Testis (tissue), 2 donors: ENCODE measurements at regions not wholly inside any gene's neighbourhood (a gene's known extent, or its start where the extent isn't known, plus 50 kb on each side); places are given as distances from the start of the nearest gene placed in this dataset.

Experiments
- DNase-seq: peaks from one replicate; pipeline ENCODE4 v3.0.0-alpha.2; 2019
- H3K27ac ChIP-seq, 2 donors: fragments of 200-600 bp; sonication (generic); one replicate each; pipeline ENCODE4 v1.5.1; 2019
- H3K27me3 ChIP-seq: fragments of 200-600 bp; sonication (generic); one replicate; pipeline ENCODE4 v1.5.1; 2019
- H3K36me3 ChIP-seq: fragments of 200-600 bp; sonication (generic); one replicate; pipeline ENCODE4 v1.5.1; 2017; ENCODE audit warnings: low read depth; ENCODE audit errors: missing control alignments
- H3K4me1 ChIP-seq: fragments of 200-600 bp; sonication (generic); one replicate; pipeline ENCODE4 v1.5.1; 2019
- H3K4me3 ChIP-seq, 2 donors: fragments of 200-600 bp; sonication (generic); one replicate each; pipeline ENCODE4 v1.5.1; 2017 to 2019
- H3K9me3 ChIP-seq: fragments of 200-600 bp; sonication (generic); one replicate; pipeline ENCODE4 v1.5.1; 2017
- POLR2A ChIP-seq: fragments of 450-650 bp; IDR thresholded peaks from one replicate; pipeline ENCODE4 v1.6.1; 2017; ENCODE audit warnings: antibody characterized with exemption, mild to moderate bottlenecking, moderate library complexity
- WGBS, 2 donors: methylation state at CpG; one replicate each; pipeline ENCODE4 v1.1.5; 2018; 5-methylcytosine and 5-hydroxymethylcytosine counted together
- intact Hi-C: fragments of 100-400 bp; cut with DNase I; formaldehyde crosslinking; loops from one replicate; pipeline ENCODE4 v1.15.1; 2023; ENCODE audit warnings: low total_unique reads
- TF ChIP-seq, protein P1 (sequence below), 3 experiments: fragments of 450-650 bp in 2 of 3; fragments of 200-600 bp in 1 of 3; sonication (generic) in 1 of 3; IDR thresholded peaks; one replicate each; pipeline ENCODE4 v1.5.1; 2016 to 2019; ENCODE audit warnings: antibody characterized with exemption in 3 of 3, mild to moderate bottlenecking in 2 of 3, moderate library complexity in 1 of 3

DNA sequence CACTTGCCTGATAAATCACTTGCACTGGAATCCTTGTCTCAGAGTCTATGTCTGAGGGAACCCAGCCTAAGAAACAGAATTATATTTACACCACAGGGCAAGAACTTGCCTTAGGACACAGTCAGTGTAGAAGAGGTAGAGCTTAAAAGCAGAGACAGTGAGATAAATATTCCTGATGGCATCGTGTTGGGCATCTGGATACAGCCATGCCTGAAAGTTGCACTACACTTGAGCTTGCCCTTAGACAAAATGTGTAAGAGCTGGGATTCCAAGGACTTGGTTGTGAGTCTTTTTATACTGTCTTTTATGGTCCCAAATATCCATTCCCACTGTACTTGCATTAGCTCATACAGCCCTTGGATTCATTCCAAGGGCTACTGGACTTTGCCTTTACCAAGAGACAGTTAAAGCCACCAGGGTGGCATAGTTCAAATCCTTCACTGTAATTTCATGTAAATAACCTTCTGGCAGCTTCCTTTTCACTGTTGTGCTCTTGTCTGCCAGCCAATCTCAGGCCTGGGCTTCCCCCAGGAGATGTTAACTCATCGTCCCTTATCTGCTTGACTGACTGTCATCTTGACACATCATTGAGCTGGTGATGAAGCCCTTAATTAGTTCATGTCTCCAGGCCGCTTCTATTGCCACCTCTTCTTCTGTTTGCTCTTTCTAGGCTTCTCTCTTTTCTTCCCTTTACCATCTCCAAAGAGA is 577.9 kb upstream of the TBX3 start:
- no peaks in the 10 kb centered on the region for H3K36me3 ChIP-seq
- H3K4me3 ChIP-seq, result no peak overlapping the region
- H3K4me1 ChIP-seq, result no peaks in the 10 kb centered on the region
- intact Hi-C loops, result no loop called here
- DNase-seq, result no peak
- H3K9me3 ChIP-seq, result no peaks in the 10 kb centered on the region
- TF ChIP-seq, protein P1, sequence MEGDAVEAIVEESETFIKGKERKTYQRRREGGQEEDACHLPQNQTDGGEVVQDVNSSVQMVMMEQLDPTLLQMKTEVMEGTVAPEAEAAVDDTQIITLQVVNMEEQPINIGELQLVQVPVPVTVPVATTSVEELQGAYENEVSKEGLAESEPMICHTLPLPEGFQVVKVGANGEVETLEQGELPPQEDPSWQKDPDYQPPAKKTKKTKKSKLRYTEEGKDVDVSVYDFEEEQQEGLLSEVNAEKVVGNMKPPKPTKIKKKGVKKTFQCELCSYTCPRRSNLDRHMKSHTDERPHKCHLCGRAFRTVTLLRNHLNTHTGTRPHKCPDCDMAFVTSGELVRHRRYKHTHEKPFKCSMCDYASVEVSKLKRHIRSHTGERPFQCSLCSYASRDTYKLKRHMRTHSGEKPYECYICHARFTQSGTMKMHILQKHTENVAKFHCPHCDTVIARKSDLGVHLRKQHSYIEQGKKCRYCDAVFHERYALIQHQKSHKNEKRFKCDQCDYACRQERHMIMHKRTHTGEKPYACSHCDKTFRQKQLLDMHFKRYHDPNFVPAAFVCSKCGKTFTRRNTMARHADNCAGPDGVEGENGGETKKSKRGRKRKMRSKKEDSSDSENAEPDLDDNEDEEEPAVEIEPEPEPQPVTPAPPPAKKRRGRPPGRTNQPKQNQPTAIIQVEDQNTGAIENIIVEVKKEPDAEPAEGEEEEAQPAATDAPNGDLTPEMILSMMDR (IDR thresholded peaks at IDR 0.05), result no peak
- no peak for TF ChIP-seq POLR2A
- H3K27me3 ChIP-seq, result no peaks in the 10 kb centered on the region
- H3K27ac ChIP-seq, result no peak overlapping the region
- 68 to 87% methylated on average over 3 of the region's 3 CpGs for WGBS, 2 donors

DNA sequence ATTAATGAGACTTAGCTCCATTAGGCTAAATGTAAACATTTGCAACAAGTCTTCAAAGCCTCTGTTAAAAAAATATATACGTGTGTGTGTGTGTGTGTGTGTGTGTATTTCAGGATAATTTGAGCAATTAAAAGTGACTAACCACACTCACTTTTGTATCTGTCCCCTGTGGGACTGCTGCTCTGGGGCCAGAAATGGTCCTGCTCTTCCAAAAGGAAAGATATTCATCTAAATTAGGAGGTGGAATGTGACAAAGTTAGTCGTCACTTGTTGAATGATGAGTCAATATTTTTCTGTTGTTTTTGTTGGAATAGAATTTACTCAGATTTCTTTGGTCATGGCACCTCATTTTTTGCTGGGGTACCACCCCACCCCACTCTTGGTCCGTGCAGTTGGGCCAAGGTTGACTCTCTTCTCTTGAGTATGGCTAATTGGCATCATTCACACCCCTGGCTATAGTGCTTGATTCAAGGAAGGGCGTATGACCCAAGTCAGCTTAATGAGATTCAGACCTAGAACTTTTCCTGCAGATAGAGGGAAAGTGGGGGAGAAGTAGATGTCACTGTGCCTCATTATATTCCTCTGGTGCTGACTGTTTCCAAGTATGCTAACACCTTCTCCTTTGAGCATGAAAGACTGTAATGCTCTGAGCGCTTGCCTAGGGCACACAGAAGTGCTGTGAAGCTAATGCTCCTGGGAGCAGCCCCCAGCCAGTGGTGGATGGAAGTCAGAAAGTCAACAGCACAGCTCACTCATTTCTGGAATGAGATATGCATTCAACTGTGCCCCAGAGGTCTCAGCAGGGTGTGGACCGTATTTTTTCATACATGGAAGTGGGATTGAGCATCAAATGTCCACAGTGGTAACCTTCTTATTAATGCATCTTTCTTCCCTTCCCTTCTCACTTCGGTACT is 577.0 kb upstream of the TBX3 start:
- H3K27ac ChIP-seq, result no peak overlapping the region
- H3K27me3 ChIP-seq, result no peaks in the 10 kb centered on the region
- intact Hi-C loops, result no loop called here
- H3K4me3 ChIP-seq, result no peak overlapping the region
- no peaks in the 10 kb centered on the region for H3K9me3 ChIP-seq
- DNase-seq, result no peak
- no peaks in the 10 kb centered on the region for H3K4me1 ChIP-seq
- no peaks in the 10 kb centered on the region for H3K36me3 ChIP-seq
- WGBS, 2 donors, result 78 to 86% methylated on average over 7 of the region's 7 CpGs
- no peak for TF ChIP-seq POLR2A
- TF ChIP-seq, protein P1 (IDR thresholded peaks at IDR 0.05), result no peak

DNA sequence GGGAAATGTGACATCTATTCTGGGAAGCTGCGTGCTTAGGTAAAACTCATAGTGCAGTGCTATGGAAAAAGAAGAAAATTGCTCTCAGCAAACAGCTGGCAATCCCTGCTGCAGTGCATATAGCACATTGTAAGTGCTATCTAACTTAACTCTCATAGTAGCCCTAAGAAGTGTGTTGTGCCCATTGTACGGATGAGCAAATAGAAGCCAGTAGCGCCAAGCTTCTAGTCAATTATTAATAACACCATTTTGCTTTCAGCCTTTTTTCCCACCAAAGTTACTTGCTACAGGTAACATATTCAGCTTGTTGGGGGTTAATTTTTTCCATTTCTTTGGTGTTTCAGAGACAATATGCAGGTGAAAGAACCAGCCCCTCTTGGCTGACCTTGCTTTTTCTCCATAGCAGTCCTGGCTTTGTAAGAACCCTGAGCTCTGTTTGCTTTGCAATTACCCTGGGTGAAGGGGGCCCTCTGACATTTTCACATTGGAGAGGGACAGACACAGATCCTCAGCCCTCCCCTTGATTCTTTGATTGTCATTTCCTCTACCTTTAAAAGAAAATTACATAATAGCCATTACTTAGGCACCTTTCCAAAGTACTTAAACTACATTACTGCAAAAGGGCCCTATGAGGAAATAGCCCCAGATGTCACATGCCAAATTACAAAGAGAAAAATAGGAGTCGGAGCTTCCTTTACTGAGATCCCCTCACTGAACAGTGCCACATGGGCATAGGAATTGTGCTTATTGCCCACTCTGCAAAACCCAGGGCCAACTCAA is 576.2 kb upstream of the TBX3 start:
- TF ChIP-seq, protein P1 (IDR thresholded peaks at IDR 0.05), result no peak
- no peak for TF ChIP-seq POLR2A
- no peak overlapping the region for H3K27ac ChIP-seq
- WGBS, 2 donors, result 93 to 96% methylated on average over 4 of the region's 4 CpGs
- intact Hi-C loops, result no loop called here
- H3K4me3 ChIP-seq, result no peak overlapping the region
- H3K27me3 ChIP-seq, result no peaks in the 10 kb centered on the region
- H3K36me3 ChIP-seq, result no peaks in the 10 kb centered on the region
- H3K4me1 ChIP-seq, result no peaks in the 10 kb centered on the region
- no peak for DNase-seq
- H3K9me3 ChIP-seq, result no peaks in the 10 kb centered on the region

DNA sequence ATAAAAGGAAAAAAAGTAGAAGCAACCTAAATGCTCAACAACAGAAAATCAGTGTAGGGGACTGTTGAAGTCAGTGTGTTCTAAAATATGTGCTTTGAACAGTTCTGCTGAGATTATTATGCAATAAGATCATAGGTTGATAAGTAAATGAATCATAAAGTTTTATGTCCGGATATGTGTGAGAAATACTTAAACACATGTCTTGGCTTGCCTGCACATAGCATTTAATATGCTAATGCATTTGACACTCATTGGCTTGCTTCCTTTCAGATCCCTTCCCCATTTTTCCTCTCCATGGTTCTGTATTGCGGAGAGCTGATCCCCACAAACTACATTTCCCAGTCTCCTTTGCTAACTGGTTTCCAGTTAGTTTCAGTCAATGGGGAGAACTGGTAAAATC is 573.8 kb upstream of the TBX3 start:
- no peak for DNase-seq
- WGBS, 2 donors, result 91 to 94% methylated on average over 2 of the region's 2 CpGs
- H3K27me3 ChIP-seq, result no peaks in the 10 kb centered on the region
- H3K9me3 ChIP-seq, result no peaks in the 10 kb centered on the region
- H3K4me3 ChIP-seq, result no peak overlapping the region
- H3K27ac ChIP-seq, result no peak overlapping the region
- intact Hi-C loops, result no loop called here
- TF ChIP-seq POLR2A, result no peak
- TF ChIP-seq, protein P1 (IDR thresholded peaks at IDR 0.05), result no peak
- no peaks in the 10 kb centered on the region for H3K4me1 ChIP-seq
- no peaks in the 10 kb centered on the region for H3K36me3 ChIP-seq
